HTR-8/SVneo (cell line): ENCODE measurements at regions not wholly inside any gene's neighbourhood (a gene's known extent, or its start where the extent isn't known, plus 50 kb on each side); places are given as distances from the start of the nearest gene placed in this dataset.

ENCODE experiments used
- DNase-seq: peaks from one replicate; pipeline ENCODE4 v3.0.0; 2011; ENCODE audit warnings: low spot score, mixed read lengths; ENCODE audit not compliant: insufficient read length
- FAIRE-seq: peaks from 2 replicates; lab custom pipeline; 2011; peaks lifted over from hg19 to GRCh38; lab: Jason Lieb, UNC

GRCh38 chr9:7228726-7229125 is 471.0 kb downstream of the KDM4C start:
- no peak for FAIRE-seq
- DNase-seq = no peak

- no peak for FAIRE-seq
- no peak for DNase-seq
Measured at GRCh38 chr9:7227951-7228350, 470.2 kb downstream of the KDM4C start.

DNA sequence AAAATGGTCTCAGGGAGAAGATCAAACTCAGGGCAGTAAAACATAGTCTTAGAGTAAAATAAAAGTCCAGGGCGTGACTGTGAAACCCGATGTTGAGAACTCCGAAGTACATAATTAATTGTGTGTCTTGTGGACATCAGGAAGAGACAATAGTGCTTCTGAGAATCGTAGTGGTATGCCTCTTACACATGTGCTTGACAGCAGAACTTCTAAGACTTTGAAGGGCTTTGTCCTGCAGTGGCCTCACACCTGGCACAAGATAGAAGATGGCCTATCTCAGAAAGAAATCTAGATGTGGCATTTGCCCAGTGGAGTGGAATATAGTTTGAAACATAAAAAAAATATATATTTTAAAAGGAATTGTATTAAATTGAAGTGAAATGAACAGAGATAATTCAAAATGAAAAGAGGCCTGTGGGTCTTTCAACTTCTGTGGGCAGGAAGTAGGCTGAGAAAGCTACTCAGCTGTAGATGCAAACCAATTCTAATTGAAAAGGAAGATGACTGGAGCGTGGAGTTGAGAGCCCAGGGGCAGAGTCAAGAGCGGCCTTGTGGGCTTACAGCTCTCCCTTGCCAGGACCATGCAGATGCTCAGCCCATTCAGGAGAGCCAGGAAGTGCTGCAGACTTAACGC is 468.4 kb downstream of the KDM4C start:
- DNase-seq (no peak), FAIRE-seq (no peak)
